OCI-M1 (cell line): ENCODE measurements at regions not wholly inside any gene's neighbourhood (a gene's known extent, or its start where the extent isn't known, plus 50 kb on each side); places are given as distances from the start of the nearest gene placed in this dataset.
"Not testable (repeated sequence)": the region's sequence is repeated elsewhere in the genome, so short reads cannot be mapped to it uniquely, and the experiment has no call there.

Experiments used
- DNase-seq: peaks from one replicate; lab custom pipeline; 2025; lab: John Stamatoyannopoulos, UW

- peak; percentile 76 for DNase-seq
Observed at GRCh38 chr18:25561918-25562317, 210.0 kb upstream of the ZNF521 start.

- DNase-seq = no peak
Observed at GRCh38 chr18:25560369-25560768, 208.4 kb upstream of the ZNF521 start.

- peak; percentile 23 for DNase-seq
Observed at GRCh38 chr18:25557011-25557410, 205.0 kb upstream of the ZNF521 start.

GRCh38 chr18:25553631-25554263 lies 201.8 kb upstream of the ZNF521 start:
- no peak for DNase-seq

GRCh38 chr18:25544546-25545287 lies 192.8 kb upstream of the ZNF521 start:
- DNase-seq = peak; percentile 68

GRCh38 chr18:25538175-25538922 lies 186.4 kb upstream of the ZNF521 start:
- DNase-seq = no peak

- DNase-seq = no peak
Observed at GRCh38 chr18:25535495-25535894, 183.5 kb upstream of the ZNF521 start.

- DNase-seq = no peak
Observed at GRCh38 chr18:25534401-25534800, 182.4 kb upstream of the ZNF521 start.

- DNase-seq = peak; percentile 35
Observed at GRCh38 chr18:25533218-25533617, 181.3 kb upstream of the ZNF521 start.

GRCh38 chr18:25531207-25531606 lies 179.2 kb upstream of the ZNF521 start:
- DNase-seq = no peak

- DNase-seq = not testable (repeated sequence)
Observed at GRCh38 chr18:25525789-25526188, 173.8 kb upstream of the ZNF521 start.

GRCh38 chr18:25518716-25519053 lies 166.7 kb upstream of the ZNF521 start:
- DNase-seq = peak; percentile 79

- no peak for DNase-seq
Observed at GRCh38 chr18:25517881-25518715, 166.1 kb upstream of the ZNF521 start.

- no peak for DNase-seq
Observed at GRCh38 chr18:25516747-25517498, 165.0 kb upstream of the ZNF521 start.

- DNase-seq = no peak
Observed at GRCh38 chr18:25516121-25516520, 164.2 kb upstream of the ZNF521 start.

- no peak for DNase-seq
Observed at GRCh38 chr18:25510096-25510495, 158.1 kb upstream of the ZNF521 start.

GRCh38 chr18:25503567-25504081 lies 151.7 kb upstream of the ZNF521 start:
- DNase-seq = peak; percentile 80

GRCh38 chr18:25497151-25497794 lies 145.3 kb upstream of the ZNF521 start:
- no peak for DNase-seq

- DNase-seq = peak; percentile 52
Observed at GRCh38 chr18:25496544-25496943, 144.6 kb upstream of the ZNF521 start.

- DNase-seq = no peak
Observed at GRCh38 chr18:25495606-25496005, 143.6 kb upstream of the ZNF521 start.

GRCh38 chr18:25494888-25495287 lies 142.9 kb upstream of the ZNF521 start:
- no peak for DNase-seq
